ENCODE measurements at regions not wholly inside any gene's neighbourhood (a gene's known extent, or its start where the extent isn't known, plus 50 kb on each side); places are given as distances from the start of the nearest gene placed in this dataset.

GRCh38 chr5:142219146-142219545 lies 105.7 kb downstream of the SPRY4 start:
- TF ChIP-seq, protein P1, sequence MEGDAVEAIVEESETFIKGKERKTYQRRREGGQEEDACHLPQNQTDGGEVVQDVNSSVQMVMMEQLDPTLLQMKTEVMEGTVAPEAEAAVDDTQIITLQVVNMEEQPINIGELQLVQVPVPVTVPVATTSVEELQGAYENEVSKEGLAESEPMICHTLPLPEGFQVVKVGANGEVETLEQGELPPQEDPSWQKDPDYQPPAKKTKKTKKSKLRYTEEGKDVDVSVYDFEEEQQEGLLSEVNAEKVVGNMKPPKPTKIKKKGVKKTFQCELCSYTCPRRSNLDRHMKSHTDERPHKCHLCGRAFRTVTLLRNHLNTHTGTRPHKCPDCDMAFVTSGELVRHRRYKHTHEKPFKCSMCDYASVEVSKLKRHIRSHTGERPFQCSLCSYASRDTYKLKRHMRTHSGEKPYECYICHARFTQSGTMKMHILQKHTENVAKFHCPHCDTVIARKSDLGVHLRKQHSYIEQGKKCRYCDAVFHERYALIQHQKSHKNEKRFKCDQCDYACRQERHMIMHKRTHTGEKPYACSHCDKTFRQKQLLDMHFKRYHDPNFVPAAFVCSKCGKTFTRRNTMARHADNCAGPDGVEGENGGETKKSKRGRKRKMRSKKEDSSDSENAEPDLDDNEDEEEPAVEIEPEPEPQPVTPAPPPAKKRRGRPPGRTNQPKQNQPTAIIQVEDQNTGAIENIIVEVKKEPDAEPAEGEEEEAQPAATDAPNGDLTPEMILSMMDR (IDR thresholded peaks at IDR 0.05), result no peak
- no peak for TF ChIP-seq EP300 (IDR thresholded peaks at IDR 0.05)

Measured in suprapubic skin (tissue), 3 donors.